ENCODE measurements at regions not wholly inside any gene's neighbourhood (a gene's known extent, or its start where the extent isn't known, plus 50 kb on each side); places are given as distances from the start of the nearest gene placed in this dataset.
"Not testable (repeated sequence)": the region's sequence is repeated elsewhere in the genome, so short reads cannot be mapped to it uniquely, and the experiment has no call there.

DNA sequence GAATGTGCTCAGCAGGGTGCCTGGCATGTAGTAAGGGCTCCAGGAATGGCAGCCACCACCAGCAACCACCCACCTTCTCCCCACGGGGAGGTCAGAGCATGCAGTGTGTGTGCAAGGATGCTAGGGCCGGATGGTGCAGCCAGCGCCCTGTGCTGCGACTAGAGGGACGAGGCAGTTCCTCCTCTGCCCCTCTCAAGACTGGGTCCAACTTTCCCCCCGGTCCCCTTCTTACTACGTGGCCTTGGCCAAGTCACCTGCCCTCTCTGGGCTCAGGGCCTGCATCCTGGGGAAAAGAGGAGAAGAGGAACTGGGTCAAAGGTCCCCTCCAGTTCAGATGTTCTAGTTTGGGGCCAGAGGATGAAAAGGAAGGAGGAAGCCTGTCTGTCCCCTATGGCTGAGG lies 71.6 kb upstream of the TARDBP start:
- DNase-seq (ENCODE audit: low spot score): no peak

DNA sequence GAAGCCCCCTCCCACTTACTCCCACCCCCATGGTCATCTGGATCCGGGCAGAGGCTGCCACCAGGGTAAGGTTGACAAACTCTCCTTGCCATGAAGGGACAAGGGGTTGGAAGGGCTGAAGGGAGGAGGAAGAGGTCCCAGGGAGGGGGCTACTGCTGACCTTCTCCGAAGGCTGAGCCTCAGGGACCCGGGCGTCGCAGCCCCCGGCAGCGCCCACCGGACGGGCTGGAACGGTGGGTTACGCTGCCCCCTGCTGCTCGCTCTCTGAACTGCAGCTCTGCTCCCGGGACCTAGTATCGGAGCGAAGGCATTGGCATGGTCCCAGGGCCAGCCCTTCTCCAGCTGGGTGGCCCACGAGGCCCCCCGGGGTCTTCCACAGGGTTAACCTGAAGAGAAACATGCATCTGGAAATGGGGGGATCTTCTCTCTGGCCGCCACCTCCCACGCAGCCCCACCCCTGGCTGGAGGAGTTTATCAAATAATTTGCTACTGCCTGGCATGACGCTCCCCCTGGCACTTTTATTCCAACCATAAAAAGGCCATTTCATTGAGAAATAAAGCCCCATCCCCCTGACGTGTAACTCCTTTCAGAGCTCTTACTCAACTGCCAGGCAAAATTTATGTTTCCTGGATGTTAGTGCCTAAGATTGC lies 70.4 kb upstream of the TARDBP start:
- DNase-seq (ENCODE audit: low spot score): peak; percentile 42

DNA sequence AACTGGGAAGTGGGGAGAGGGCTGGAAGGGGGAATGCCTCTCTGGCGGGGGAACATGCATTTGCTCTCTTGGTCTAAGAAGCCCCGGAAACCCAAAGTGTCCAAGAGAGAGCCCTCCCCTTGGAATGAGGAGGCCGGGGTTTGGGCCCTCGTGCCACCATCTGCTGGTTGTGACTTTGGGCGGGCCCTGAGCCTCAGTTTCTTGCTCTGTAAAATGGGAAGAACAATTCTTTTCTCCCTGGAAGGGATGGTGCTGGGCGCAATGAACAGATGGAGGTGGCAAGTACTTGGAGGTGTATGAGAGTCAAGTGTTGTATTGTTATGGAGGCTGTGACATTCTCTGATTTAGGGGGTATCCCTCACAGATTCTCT lies 69.9 kb upstream of the TARDBP start:
- no peak for DNase-seq (ENCODE audit: low spot score)

DNA sequence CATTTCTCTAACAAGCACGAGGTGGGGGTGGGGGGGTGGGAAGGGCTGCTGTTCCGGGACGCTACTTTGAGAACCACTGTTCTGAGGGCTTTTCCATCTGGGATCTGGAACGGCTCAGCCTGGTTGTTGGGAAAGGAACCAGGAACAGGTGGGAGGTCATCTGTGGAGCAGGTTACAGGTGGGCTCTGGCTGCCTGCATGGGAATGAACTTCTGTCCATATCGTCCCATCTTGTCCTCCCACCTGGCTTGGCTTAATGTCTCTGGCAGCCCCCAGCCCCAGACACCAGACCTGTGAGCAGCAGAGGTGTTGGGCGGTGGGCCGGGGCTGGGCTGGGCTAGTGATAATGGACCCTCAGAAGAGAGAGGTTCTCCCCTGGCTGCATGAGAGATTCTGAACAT lies 69.4 kb upstream of the TARDBP start:
- no peak for DNase-seq (ENCODE audit: low spot score)

DNA sequence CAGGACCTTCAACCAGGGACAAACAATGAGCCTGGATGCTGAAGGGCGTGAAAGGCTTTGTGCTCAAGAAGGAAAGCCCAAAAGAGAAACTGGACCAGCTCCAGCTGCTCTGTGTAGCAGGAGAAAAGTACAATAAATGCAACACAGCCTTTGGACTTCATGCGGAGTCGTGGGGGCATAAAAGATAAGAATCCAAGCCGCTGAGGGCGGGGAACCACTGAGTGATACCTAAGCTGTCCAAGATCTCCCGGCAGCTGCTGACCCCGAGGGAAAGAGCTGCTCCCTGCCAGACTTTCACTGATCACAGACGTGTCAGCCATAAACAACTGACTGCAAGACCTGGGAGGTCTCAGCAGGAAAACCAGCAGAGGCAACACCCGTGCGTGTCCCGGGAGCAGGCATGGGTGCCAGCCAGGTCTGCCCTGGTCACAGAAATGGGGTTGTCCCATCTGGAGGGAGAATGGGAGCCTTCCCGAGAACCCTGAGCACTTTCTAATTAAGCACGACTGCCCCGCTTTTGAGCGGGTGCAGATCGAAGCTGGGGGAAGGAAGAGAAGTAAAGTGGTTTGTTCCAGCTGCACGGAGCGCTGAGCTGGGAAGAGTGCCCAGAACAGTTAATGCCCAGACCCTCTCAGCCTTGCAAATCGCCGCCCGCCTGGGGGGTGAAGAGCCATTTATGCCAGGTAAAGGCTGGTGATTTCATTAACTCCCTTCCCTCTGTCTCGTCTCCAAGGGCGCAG lies 68.3 kb upstream of the TARDBP start:
- no peak for DNase-seq (ENCODE audit: low spot score)

DNA sequence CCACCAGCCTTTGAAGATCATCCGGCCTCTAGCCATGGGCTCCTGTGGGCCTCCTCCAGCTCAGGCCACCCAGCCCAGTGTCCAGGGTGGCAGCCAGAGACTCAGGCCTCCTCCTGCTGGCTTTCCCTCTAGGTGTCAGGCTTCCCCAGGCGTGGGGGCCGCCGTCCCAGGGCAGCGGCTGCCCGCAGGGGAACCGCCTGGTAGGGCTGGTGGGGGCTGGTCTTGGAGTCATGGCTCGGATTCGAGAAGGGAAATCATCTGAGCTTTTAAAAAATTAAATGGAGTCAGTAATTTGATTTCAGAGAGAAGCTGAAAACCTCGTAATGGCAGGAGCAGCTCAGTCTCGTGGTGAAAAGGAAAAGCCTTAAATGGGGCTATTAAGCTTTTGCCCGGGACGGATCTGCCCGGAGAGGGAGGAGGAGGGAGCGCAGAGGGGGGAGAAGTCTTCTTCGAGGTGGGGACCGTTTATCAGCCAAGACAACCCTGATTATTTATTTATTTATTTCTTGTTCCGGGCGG lies 66.4 kb upstream of the TARDBP start:
- no peak for DNase-seq (ENCODE audit: low spot score)

DNA sequence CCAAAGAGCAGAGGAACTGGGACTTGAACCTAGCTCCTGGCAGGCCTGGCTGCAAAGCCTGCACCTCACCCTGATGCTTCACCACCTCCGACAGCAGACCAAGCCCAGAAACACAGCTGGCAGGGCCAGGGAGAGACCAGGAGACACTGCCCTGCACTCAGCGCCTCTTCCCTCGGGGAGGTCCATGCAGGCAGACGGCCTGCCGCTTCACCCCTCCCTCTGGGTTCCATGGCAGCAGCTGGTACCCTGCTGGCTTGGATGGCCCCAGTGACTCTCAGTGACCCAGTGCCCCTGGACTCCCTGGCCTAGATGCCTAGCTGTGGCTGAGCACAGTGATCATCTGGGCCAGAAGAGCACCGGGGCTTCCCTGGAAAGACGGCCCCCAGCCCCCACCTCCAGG lies 65.3 kb upstream of the TARDBP start:
- DNase-seq (ENCODE audit: low spot score): no peak

DNA sequence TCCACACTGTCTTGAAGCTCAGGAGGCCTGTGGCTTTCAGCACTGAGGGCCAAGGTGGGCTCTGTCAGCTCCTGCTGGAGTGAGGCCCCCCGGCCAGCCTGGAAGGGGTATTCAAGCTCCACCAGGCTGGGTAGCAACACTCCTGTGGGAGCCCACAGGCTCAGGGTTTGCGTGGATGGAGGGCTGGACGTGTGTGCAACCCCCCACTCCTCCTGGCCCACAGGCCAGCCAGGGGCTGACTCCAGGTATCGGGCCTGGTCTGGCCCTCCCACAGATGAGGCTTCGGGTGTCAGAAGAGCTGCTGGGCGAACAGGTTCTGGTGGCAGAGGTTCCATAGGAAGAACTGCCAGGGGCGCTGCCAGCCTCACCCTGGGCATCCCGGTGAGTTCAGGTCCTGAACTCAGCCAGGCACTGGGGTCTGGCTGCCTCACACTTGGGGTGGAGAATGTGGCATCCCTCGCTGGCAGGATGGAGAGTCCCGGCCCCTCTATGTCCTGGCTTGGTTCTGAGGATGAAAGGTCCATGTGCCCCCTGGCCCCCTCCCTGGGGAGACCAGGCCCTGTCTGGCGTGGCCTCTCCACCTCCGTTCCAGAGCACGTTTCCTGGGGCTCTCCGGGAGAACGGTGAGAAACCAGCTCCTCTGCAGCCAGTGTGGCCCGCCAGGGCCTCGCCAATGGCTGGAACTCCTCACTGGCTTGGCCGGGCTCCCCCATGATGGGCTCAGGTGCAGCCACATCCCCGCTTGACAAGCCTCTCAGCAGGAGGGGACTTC lies 64.6 kb upstream of the TARDBP start:
- no peak for DNase-seq (ENCODE audit: low spot score)

DNA sequence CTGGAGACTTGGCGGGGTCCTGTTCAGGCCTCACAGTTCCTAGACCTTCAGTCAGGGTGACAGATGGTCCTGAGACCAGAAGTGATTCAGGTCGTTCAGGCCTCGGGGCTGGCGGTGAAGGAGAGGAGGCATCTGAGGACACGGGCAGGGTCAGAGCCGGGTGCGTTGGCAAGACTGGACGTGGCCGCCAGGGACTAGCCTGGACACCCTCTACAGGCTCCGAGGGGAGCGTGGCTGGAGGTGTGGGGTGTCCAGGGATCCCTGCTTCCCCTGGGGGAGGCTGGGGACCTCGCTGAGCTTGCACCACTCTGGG lies 64.0 kb upstream of the TARDBP start:
- DNase-seq (ENCODE audit: low spot score): no peak

DNA sequence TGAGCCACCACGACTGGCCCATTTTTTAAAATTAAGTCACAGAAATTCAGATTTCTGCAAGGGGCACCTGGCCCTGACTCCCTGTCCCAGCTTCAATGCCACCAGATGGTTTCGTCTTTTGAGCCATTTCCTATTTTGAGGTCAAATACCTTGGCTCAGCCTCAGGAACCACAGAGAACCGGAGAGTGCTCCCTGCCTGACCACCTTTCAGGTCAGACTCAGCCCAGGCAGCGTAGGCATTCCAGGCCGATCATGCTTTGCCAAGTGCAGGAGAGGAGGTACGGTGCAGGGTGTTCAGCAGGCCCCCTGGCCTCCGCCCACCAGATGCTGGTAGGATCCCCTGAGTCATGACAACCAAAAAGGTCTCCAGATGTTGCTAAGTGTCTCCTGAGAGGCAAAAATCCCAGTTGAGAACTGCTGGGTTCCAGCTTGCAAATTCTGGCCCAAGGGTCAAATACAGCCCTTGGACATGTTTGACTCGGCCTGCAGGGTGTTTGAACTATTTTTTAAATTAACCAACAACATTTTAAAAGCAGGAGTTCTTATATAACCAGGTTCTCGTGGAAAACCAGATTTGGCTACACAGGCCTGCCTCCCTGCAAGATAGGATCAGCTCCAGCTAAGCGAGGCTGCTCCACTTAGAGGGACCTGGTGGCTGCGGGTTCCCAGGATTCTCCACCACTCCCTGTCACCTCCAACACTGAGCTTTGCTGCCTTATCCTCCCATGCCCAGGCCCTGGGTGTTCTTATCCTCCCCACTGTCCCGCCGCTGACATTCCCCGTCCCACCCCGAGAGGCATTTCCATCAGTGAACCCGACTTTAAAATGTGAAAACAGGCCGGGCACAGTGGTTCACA lies 61.9 kb upstream of the TARDBP start:
- no peak for DNase-seq (ENCODE audit: low spot score)

DNA sequence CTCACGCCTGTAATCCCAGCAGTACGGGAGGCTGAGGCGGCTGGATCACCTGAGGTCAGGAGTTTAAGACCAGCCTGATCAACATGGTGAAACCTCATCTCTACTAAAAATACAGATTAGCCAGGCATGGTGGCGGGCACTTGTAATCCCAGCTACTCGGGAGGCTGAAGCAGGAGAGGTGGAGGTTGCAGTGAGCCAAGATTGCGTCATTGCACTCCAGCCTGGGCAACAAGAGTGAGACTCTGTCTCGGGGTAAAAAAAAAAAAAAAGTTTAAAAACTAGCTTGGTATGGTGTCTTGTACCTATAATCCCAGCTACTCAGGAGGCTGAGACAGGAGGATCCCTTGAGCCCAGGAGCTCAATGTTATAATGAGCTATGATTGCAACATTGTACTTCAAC lies 61.2 kb upstream of the TARDBP start:
- DNase-seq (ENCODE audit: low spot score): not testable (repeated sequence)

DNA sequence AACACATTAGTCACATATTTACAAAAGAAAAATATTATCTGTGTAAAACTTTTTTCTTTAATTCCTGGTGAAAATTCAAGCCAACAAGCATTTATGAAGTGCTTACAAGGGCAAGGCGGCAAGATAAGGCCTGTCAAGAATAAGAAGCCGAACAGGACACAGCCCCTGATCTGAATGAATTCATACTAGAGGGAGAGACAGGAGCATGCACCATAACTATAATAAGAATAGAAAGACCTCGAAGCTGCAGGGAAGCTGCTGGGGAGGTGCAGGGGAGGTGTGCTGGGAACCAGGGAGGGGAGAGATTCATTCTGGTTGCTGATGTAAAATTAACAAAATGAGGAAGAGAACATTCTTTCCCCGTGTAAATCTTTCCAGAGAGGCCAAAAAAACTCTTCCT lies 60.5 kb upstream of the TARDBP start:
- DNase-seq (ENCODE audit: low spot score): no peak

DNA sequence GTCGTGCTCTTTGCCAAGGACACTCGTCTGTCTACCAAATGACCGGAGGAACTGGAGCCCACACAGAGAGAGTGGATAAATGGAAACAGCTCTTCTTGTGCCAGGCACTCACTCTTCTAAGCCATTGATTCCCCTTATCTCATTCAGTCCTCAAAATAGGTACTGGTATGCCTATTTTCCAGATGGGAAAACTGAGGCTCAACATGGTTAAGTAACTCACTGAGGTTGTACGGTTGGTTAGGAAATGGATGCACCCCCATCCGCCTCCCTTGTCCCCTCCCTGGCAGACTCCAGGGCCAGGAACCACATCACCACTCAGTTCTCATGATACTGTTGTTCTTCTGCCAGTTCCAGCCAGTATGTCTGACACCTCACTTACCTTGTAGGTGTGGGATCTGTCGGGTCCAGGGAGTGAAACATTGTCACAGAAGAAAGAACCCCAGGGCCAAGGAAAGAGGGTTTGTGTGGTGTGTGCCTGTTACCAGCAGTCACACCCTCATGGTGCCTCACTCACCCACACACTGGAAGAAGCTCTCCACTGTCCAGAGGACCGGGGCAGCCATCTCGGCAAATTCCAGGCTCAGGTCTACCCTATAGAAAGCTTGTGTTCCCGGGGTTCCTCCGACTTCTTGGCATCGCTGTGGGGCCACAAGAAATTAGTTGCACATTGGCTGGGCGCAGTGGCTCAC lies 58.8 kb upstream of the TARDBP start:
- DNase-seq (ENCODE audit: low spot score): no peak

DNA sequence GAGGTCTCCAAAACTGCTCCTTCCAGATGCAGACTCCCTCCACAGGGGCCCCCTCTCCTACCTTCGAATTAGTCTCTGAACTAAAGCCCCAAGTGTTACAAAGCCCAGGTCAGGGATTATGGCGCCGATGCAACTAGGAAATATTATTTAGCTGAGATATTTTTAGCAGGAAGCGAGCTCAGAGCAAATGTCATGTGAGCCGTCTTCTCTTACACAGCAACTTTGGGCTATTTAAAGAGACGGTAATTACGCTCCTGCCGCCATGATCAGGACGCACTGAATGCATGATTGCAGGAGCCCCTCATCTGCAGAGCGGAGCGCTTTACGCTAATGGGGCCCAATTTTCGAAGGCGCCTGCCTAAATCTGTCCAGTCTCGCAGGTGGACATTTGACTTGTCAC lies 55.3 kb upstream of the TARDBP start:
- no peak for DNase-seq (ENCODE audit: low spot score)

DNA sequence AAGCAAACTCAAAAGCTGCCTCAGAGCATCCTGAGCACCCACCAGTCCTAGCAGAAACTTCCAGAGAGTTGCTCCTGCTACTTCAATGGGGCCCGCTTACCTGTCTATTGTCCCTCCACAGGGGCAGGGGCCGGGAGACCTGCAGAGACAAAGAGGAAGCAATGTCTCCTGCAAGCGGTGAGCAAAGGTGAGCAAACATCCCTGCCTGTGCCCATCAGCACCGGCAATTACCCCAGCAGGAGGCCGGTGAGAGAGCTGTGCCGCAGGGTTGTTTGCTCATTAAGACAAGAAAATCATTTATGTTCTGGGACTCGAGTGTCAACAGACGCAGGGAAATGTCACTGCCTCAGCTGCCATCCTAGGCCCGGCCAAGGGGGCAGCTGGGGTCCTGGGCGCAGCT lies 53.8 kb upstream of the TARDBP start:
- no peak for DNase-seq (ENCODE audit: low spot score)

DNA sequence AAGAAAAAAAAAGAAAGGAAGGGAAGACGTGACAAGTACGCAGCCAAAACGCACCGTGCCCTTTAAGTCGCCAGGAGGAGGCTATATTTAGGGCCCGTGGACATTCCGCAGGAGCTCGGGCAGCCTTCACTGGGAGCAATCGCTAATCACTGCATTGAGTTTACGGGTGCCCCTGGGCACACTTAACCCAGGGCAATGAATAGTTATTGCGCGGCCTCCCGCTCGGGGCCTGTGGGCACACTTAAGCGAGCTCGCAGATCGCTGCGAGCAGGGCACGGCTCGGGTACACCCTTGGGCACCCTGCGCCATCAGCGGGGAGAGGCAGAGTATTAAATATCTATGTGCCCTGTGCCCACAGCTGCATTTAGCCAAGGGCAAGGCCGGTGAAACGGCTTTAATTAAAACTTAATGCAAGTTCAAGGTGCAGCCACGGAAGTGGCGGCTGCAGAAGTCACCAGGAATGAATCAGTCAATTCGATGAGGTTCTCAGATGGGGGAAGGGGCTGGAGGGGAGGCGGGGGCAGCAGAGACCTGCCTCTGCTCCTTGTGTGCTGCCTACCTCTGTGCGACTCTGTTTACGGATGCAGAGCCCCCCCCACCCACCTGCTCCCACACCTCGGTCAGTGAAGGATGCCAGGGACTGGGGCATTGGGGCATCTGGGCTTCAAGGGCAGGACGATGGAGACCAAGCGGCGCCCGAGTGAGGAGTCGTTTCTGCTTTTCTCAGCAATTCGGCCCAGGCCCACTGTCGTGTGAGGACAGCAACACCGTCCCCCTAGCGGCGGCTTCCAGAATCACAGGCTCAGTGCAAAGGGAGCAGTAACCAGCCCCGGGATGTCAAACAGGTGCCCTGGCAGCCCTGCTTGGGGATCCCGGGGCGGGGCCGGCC lies 51.8 kb upstream of the TARDBP start:
- peak; percentile 70 for DNase-seq (ENCODE audit: low spot score)

DNA sequence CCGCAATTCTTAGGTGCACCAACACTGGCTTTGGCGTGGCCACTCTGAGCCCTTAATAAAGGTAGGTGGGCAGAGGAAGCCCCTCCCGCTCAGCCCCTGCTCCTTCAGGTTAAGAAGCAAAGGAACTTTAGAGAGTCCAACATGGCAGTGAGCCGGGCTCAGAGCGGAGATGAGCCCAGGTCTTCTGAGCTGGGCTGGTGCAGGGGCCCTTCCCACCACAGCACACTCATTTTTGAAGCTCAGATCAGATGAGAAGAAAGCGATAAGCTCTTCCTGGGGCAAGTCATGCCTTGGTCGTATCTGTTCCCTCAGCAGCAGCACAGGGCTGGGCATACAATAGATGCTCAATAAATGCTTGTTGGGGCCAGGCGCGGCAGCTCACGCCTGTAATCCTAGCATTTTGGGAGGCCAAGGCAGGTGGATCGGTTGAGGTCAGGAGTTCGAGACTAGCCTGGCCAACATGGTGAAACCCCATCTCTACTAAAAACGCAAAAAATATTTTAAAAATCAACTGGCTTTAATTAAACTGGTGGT lies 51.1 kb upstream of the TARDBP start:
- DNase-seq (ENCODE audit: low spot score): no peak

DNA sequence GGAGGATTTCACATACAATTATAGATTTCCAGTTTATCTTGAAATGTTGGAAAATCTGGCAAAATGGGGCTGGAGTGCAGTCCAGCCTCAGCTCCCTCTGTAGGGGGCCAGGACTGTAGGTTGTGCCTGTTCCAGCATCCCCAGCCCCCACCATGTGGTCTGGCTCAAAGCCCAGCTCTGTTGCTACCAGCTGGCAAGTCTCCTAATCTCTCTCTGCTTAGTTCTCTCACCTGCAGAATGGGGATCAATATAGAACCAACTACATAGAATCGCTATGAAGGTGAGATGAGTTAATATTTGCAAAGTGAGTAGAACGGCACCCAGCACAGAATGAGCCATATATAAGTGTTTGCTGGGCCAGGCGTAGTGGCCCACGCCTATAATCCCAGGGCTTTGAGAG lies 50.0 kb upstream of the TARDBP start:
- DNase-seq (ENCODE audit: low spot score): no peak

Measured in CD4-positive, alpha-beta T cell treated with Interleukin-6 at 100 ng/mL for 8 hours (primary cell).